Liver (tissue), 8 donors: ENCODE measurements at regions not wholly inside any gene's neighbourhood (a gene's known extent, or its start where the extent isn't known, plus 50 kb on each side); places are given as distances from the start of the nearest gene placed in this dataset.

Experiments
- DNase-seq: peaks from one replicate; pipeline ENCODE4 v3.0.0-alpha.2; 2017; ENCODE audit warnings: low spot score
- H3K27ac ChIP-seq, 2 donors: one replicate each; pipeline ENCODE4 v1.7.0; 2013; ENCODE audit warnings: inconsistent platforms in 2 of 2, low read length in 2 of 2, control low read depth in 1 of 2, low read depth in 1 of 2, mild to moderate bottlenecking in 1 of 2
- H3K27me3 ChIP-seq, 4 donors: one replicate each; pipeline versions ENCODE4 v1.6.1 to v1.7.0; 2013; ENCODE audit warnings: low read length in 3 of 4, inconsistent platforms in 1 of 4, mild to moderate bottlenecking in 1 of 4, moderate library complexity in 1 of 4; ENCODE audit not compliant: control insufficient read depth in 4 of 4, insufficient read depth in 4 of 4
- H3K36me3 ChIP-seq, 4 donors: one replicate each; pipeline versions ENCODE4 v1.6.1 to v1.7.0; 2013; ENCODE audit warnings: low read length in 3 of 4, mild to moderate bottlenecking in 3 of 4, low read depth in 1 of 4, moderate library complexity in 1 of 4; ENCODE audit not compliant: control insufficient read depth in 4 of 4, insufficient read depth in 3 of 4
- H3K4me1 ChIP-seq, 4 donors: one replicate each; pipeline versions ENCODE4 v1.6.1 to v1.7.0; 2013; ENCODE audit warnings: low read length in 3 of 4, mild to moderate bottlenecking in 3 of 4, moderate library complexity in 1 of 4; ENCODE audit not compliant: control insufficient read depth in 4 of 4, insufficient read depth in 4 of 4
- H3K4me3 ChIP-seq, 3 donors: one replicate each; pipeline versions ENCODE4 v1.6.1 to v1.7.0; 2013; ENCODE audit warnings: low read length in 3 of 3, control low read depth in 1 of 3, low read depth in 1 of 3, mild to moderate bottlenecking in 1 of 3
- H3K9ac ChIP-seq, 2 donors: one replicate each; pipeline ENCODE4 v1.7.0; 2013; ENCODE audit warnings: low read length in 2 of 2, mild to moderate bottlenecking in 2 of 2, moderate library complexity in 2 of 2, control low read depth in 1 of 2, low read depth in 1 of 2
- H3K9me3 ChIP-seq, 4 donors: one replicate each; pipeline versions ENCODE4 v1.6.1 to v1.7.0; 2013; ENCODE audit warnings: low read length in 3 of 4; ENCODE audit not compliant: control insufficient read depth in 4 of 4
- EGR1 ChIP-seq, 2 donors: IDR thresholded peaks; 2 replicates each; pipeline ENCODE4 v1.6.1; 2016 to 2018; ENCODE audit warnings: antibody characterized with exemption in 2 of 2, low read depth in 2 of 2
- FOXA1 ChIP-seq: IDR thresholded peaks from 2 replicates; pipeline ENCODE4 v1.6.1; 2016; ENCODE audit warnings: antibody characterized with exemption
- FOXA2 ChIP-seq: IDR thresholded peaks from 2 replicates; pipeline ENCODE4 v1.6.1; 2016; ENCODE audit warnings: antibody characterized with exemption
- GABPA ChIP-seq, 2 donors: IDR thresholded peaks in 1 of 2; conservative IDR thresholded peaks in 1 of 2; 2 replicates each; pipeline ENCODE4 v1.6.1; 2016; ENCODE audit warnings: antibody characterized with exemption in 2 of 2, mild to moderate bottlenecking in 1 of 2, moderate library complexity in 1 of 2
- HNF4A ChIP-seq, 2 donors: conservative IDR thresholded peaks; 2 replicates each; pipeline ENCODE4 v1.6.1; 2016; ENCODE audit warnings: antibody characterized with exemption in 2 of 2, mild to moderate bottlenecking in 2 of 2
- HNF4G ChIP-seq: IDR thresholded peaks from 2 replicates; pipeline ENCODE4 v1.6.1; 2016; ENCODE audit warnings: antibody characterized with exemption
- JUND ChIP-seq, 2 donors: IDR thresholded peaks; 2 replicates each; pipeline ENCODE4 v1.6.1; 2016; ENCODE audit warnings: antibody characterized with exemption in 2 of 2
- NR2F2 ChIP-seq: IDR thresholded peaks from 2 replicates; pipeline ENCODE4 v1.6.1; 2016; ENCODE audit warnings: antibody characterized with exemption
- RAD21 ChIP-seq, 2 donors: IDR thresholded peaks; 2 replicates each; pipeline ENCODE4 v1.6.1; 2016; ENCODE audit warnings: antibody characterized with exemption in 2 of 2, mild to moderate bottlenecking in 2 of 2
- RXRA ChIP-seq, 2 donors: IDR thresholded peaks; 2 replicates each; pipeline ENCODE4 v1.6.1; 2017 to 2018; ENCODE audit warnings: antibody characterized with exemption in 2 of 2, mild to moderate bottlenecking in 1 of 2
- SP1 ChIP-seq: IDR thresholded peaks from 2 replicates; pipeline ENCODE4 v1.6.1; 2018; ENCODE audit warnings: antibody characterized with exemption, mild to moderate bottlenecking
- TAF1 ChIP-seq: conservative IDR thresholded peaks from 2 replicates; pipeline ENCODE4 v1.6.1; 2016; ENCODE audit warnings: antibody characterized with exemption, mild to moderate bottlenecking
- YY1 ChIP-seq: IDR thresholded peaks from 2 replicates; pipeline ENCODE4 v1.6.1; 2016; ENCODE audit warnings: antibody characterized with exemption, mild to moderate bottlenecking
- WGBS: extraction: QIAGEN DNeasy Blood & Tissue Kit; methylation state at CpG from one replicate; pipeline ENCODE4 v1.1.7; 2013; 5-methylcytosine and 5-hydroxymethylcytosine counted together
- TF ChIP-seq, protein P1 (sequence below): IDR thresholded peaks from 2 replicates; pipeline ENCODE4 v1.6.1; 2016; ENCODE audit warnings: antibody characterized with exemption, mild to moderate bottlenecking
- TF ChIP-seq, protein P2 (sequence below): IDR thresholded peaks from 2 replicates; pipeline ENCODE4 v1.6.1; 2016; ENCODE audit warnings: antibody characterized with exemption
- TF ChIP-seq, protein P3 (sequence below): IDR thresholded peaks from 2 replicates; pipeline ENCODE4 v1.6.1; 2016; ENCODE audit warnings: antibody characterized with exemption
- TF ChIP-seq, protein P4 (sequence below): fragments of 150-350 bp; IDR thresholded peaks from 2 replicates; pipeline ENCODE4 v1.5.1; 2017; ENCODE audit warnings: improper control_type of control experiment, low read depth, low read length; ENCODE audit not compliant: missing input control
- donor health status: healthy.
- donor health status: healthy.
- donor health status: healthy.
- donor health status: healthy.
- donor health status: healthy.

DNA sequence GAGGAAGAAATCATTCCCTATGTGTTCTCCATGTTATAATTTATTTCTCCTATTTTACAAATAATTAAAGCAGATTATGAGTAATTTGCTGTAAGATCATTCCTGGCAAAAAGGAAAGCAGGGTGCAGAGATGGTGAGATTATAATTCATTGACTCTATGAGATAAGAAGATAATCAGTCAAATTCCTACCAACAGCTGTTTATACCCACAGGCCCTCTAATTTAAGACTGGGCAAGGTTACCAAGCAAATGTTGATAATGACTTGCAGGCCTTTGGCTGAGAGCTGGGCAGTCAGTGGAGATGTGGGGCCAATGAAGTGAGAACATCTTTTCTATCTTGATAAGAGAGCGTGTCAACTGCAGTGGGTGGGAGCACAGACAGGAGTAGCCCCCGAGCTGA, 222.7 kb downstream of the ICE1 start:
- H3K9ac ChIP-seq = no peak overlapping the region
- H3K27me3 ChIP-seq = peaks cover 0 to 3% (median 0%) of the 10 kb centered on the region in 4 donors
- H3K9me3 ChIP-seq = no peaks in the 10 kb centered on the region
- no peaks in the 10 kb centered on the region for H3K4me1 ChIP-seq
- no peak for DNase-seq
- no peaks in the 10 kb centered on the region for H3K36me3 ChIP-seq
- TF ChIP-seq HNF4A (conservative IDR thresholded peaks at IDR 0.05) (no peak), RAD21 (IDR thresholded peaks at IDR 0.05) (no peak), YY1 (no peak), FOXA2 (no peak)
- H3K27ac ChIP-seq = no peak overlapping the region
- WGBS = 69% methylated on average over 2 of the region's 2 CpGs
- H3K4me3 ChIP-seq = no peak overlapping the region

DNA sequence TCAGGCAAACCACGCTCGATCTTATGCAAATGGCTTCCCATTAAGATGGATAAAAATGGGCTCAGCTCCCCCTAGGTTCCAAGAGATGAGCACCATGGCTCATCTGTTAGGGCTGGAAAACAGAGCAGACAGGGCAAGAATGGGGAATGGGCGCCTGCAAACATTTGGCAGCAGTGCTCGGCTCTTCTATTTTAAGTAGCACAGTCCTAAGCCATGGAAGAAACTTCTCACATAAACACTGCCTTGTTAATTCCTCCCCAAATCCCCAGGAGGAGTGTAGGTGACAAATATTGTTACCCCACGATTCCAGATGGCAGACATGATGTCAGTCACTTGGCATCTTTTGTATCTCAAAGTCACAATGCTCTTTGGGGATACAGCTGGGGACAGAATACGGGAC, 221.8 kb downstream of the ICE1 start:
- Histone ChIP-seq H3K27me3 (peaks cover 0 to 3% (median 0%) of the 10 kb centered on the region in 4 donors), H3K4me1 (no peaks in the 10 kb centered on the region), H3K27ac (no peak overlapping the region), H3K36me3 (no peaks in the 10 kb centered on the region), H3K9ac (no peak overlapping the region), H3K9me3 (no peaks in the 10 kb centered on the region), H3K4me3 (no peak overlapping the region)
- DNase-seq = no peak
- TF ChIP-seq EGR1 (IDR thresholded peaks at IDR 0.05; ENCODE audit: low read depth in 2 of 2) = no peak
- no peak for TF ChIP-seq SP1
- no peak for TF ChIP-seq TAF1
- TF ChIP-seq, protein P1, sequence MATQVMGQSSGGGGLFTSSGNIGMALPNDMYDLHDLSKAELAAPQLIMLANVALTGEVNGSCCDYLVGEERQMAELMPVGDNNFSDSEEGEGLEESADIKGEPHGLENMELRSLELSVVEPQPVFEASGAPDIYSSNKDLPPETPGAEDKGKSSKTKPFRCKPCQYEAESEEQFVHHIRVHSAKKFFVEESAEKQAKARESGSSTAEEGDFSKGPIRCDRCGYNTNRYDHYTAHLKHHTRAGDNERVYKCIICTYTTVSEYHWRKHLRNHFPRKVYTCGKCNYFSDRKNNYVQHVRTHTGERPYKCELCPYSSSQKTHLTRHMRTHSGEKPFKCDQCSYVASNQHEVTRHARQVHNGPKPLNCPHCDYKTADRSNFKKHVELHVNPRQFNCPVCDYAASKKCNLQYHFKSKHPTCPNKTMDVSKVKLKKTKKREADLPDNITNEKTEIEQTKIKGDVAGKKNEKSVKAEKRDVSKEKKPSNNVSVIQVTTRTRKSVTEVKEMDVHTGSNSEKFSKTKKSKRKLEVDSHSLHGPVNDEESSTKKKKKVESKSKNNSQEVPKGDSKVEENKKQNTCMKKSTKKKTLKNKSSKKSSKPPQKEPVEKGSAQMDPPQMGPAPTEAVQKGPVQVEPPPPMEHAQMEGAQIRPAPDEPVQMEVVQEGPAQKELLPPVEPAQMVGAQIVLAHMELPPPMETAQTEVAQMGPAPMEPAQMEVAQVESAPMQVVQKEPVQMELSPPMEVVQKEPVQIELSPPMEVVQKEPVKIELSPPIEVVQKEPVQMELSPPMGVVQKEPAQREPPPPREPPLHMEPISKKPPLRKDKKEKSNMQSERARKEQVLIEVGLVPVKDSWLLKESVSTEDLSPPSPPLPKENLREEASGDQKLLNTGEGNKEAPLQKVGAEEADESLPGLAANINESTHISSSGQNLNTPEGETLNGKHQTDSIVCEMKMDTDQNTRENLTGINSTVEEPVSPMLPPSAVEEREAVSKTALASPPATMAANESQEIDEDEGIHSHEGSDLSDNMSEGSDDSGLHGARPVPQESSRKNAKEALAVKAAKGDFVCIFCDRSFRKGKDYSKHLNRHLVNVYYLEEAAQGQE = no peak
- TF ChIP-seq NR2F2 = no peak
- WGBS = 66% methylated on average over 6 of the region's 6 CpGs

DNA sequence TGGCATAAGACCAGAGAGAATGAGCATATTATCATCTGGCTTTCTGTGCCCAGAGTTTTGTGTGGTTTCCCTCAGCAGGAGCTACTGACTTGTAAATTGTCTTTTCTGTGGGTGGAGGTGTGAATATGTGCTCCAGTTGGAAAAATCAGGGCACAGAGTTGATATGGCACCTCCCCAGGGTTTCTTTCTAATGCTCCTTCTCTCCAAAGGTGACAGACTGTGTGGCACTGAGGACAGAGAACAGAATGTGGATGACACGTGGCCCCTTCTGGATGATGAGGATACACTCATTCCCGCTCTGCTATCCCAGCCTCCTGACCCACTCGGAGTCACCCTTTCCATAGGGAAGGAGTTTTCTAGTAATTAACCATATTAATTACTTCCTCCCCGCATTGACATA, 221.0 kb downstream of the ICE1 start:
- Histone ChIP-seq H3K4me3 (no peak overlapping the region), H3K27me3 (no peaks in the 10 kb centered on the region), H3K9ac (no peak overlapping the region), H3K36me3 (no peaks in the 10 kb centered on the region), H3K27ac (no peak overlapping the region), H3K9me3 (no peaks in the 10 kb centered on the region), H3K4me1 (no peaks in the 10 kb centered on the region)
- TF ChIP-seq GABPA (IDR thresholded peaks at IDR 0.05 in 1 of 2, conservative IDR thresholded peaks at IDR 0.05 in 1 of 2) (no peak), HNF4A (conservative IDR thresholded peaks at IDR 0.05) (no peak), JUND (IDR thresholded peaks at IDR 0.05) (no peak), SP1 (no peak), RAD21 (IDR thresholded peaks at IDR 0.05) (no peak), EGR1 (IDR thresholded peaks at IDR 0.05; ENCODE audit: low read depth in 2 of 2) (no peak), HNF4G (no peak), FOXA1 (no peak), NR2F2 (no peak), RXRA (IDR thresholded peaks at IDR 0.05) (no peak), TAF1 (no peak)
- TF ChIP-seq, protein P2, sequence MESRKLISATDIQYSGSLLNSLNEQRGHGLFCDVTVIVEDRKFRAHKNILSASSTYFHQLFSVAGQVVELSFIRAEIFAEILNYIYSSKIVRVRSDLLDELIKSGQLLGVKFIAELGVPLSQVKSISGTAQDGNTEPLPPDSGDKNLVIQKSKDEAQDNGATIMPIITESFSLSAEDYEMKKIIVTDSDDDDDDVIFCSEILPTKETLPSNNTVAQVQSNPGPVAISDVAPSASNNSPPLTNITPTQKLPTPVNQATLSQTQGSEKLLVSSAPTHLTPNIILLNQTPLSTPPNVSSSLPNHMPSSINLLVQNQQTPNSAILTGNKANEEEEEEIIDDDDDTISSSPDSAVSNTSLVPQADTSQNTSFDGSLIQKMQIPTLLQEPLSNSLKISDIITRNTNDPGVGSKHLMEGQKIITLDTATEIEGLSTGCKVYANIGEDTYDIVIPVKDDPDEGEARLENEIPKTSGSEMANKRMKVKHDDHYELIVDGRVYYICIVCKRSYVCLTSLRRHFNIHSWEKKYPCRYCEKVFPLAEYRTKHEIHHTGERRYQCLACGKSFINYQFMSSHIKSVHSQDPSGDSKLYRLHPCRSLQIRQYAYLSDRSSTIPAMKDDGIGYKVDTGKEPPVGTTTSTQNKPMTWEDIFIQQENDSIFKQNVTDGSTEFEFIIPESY = no peak
- TF ChIP-seq, protein P3, sequence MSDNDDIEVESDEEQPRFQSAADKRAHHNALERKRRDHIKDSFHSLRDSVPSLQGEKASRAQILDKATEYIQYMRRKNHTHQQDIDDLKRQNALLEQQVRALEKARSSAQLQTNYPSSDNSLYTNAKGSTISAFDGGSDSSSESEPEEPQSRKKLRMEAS = no peak
- TF ChIP-seq, protein P4, sequence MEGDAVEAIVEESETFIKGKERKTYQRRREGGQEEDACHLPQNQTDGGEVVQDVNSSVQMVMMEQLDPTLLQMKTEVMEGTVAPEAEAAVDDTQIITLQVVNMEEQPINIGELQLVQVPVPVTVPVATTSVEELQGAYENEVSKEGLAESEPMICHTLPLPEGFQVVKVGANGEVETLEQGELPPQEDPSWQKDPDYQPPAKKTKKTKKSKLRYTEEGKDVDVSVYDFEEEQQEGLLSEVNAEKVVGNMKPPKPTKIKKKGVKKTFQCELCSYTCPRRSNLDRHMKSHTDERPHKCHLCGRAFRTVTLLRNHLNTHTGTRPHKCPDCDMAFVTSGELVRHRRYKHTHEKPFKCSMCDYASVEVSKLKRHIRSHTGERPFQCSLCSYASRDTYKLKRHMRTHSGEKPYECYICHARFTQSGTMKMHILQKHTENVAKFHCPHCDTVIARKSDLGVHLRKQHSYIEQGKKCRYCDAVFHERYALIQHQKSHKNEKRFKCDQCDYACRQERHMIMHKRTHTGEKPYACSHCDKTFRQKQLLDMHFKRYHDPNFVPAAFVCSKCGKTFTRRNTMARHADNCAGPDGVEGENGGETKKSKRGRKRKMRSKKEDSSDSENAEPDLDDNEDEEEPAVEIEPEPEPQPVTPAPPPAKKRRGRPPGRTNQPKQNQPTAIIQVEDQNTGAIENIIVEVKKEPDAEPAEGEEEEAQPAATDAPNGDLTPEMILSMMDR = no peak
- TF ChIP-seq, protein P1 = no peak
- WGBS = 70% methylated on average over 4 of the region's 4 CpGs
- DNase-seq = no peak
